Frontal cortex (tissue), 3 donors: ENCODE measurements at regions not wholly inside any gene's neighbourhood (a gene's known extent, or its start where the extent isn't known, plus 50 kb on each side); places are given as distances from the start of the nearest gene placed in this dataset.
"Not testable (repeated sequence)": the region's sequence is repeated elsewhere in the genome, so short reads cannot be mapped to it uniquely, and the experiment has no call there.

Experiments used
- DNase-seq, 2 donors: peaks; one replicate each; pipeline ENCODE4 v3.0.0; 2012; ENCODE audit warnings: low spot score in 2 of 2
- FAIRE-seq: peaks from 2 replicates; lab custom pipeline; 2012; peaks lifted over from hg19 to GRCh38; lab: Jason Lieb, UNC
- donor health status: control.
- donor health status: control.
- donor health status: control.

DNA sequence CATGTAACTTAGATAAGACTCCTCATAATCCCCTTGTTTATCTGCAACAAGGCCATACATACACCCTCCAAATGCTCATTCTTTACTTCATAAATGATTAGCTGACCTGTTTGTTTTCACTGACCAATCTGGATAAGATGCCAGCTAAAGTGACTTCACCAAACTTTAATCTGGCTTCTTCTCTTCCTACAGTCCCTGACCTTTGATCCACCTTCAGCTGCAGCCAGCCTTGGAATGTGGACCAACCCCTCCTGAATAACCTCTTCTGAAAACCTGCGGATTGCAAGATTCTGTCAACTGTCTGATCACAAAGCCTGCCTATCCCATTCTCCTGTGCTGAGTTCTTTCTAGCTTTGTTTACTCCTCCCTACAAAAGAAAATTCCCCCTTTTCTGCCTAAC is 476.8 kb downstream of the LRRC70 start:
- FAIRE-seq (no peak), DNase-seq (no peak)

DNA sequence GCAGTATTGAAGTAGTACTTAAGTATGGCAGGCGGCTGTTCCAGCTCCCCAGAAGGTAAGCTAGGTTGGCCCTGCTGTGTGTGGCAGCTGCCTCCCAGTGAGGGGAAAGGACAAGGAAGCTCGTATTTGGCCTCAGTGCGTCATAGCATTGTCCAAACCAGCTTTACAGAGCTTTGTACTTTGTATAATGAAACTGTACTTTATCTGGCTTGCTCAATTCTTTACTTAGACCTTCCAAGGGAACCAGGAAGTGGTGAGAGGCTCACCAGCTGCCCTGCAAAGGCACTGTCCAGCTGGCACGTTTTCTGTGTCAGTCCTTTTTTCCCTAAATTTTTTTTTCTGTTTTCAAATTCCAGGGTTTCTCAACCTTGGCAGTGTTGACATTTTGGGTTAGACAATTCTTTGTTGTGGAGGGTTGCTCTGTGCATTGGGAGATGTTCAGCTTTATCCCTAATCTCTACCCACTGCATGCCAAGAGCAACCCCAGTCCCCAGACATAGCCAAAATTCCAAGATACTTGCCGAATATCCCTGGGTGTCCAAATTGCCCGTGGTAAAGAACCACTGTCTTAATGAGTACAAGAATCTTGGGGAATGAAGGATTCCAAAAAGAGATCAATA is 474.5 kb downstream of the LRRC70 start:
- DNase-seq (no peak), FAIRE-seq (no peak)

DNA sequence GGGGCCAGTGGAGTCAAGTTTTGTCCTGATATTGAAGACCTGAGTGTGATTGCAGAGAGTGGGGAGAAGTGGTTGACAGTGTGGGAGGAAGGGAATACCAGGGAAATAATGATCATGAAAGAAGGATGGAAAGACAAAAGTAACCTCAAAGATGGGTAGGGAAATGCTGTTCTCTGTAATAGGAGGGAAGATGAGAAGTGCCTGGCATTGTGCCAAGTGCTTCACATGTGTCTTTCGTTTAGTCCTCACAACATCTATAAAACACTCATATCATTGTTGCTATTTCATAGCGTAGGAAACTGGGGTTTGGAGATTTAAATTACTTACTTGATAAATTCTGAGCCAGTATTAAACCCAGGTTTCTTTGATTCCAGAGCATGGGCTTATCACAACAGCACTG is 472.3 kb downstream of the LRRC70 start:
- DNase-seq (no peak), FAIRE-seq (no peak)

DNA sequence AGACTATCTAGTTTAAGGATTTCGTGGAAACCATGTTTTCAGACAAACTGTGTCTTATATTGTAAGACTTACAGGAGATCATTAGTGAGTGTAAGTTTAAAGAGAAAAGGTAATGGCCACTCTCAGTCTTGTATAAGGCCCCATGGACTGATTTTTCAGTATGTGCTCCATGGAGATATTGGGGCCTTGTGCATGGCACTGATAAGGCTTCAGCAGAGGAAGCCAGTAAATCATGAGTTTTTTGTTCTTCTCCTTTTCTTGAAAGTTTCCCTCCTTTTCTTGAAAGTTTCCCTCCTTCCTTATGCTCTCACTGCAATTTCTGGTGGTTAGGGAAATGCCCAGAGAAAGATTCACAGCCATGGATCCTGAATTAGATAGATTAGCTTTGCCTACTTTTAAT is 471.3 kb downstream of the LRRC70 start:
- no peak for DNase-seq
- no peak for FAIRE-seq

DNA sequence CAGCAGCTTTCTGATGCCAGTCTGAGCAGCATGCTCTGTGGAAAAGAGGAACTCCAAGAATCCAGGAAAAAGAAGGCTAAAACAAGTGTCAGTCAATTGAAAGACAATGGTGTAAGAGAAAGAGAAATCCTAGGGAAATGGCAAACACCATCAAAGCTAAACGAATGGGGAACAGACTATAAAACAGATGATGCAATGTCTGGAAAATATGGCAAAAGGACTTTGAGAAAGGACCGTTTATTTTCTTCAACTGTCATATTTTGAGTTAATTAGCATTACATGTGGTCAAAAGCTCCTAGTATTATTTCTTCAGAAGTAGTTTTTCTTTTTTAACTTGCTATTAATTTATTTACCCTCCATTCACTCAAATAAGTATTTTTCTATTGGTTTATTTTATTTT is 465.2 kb downstream of the LRRC70 start:
- FAIRE-seq, result no peak
- DNase-seq, result no peak

DNA sequence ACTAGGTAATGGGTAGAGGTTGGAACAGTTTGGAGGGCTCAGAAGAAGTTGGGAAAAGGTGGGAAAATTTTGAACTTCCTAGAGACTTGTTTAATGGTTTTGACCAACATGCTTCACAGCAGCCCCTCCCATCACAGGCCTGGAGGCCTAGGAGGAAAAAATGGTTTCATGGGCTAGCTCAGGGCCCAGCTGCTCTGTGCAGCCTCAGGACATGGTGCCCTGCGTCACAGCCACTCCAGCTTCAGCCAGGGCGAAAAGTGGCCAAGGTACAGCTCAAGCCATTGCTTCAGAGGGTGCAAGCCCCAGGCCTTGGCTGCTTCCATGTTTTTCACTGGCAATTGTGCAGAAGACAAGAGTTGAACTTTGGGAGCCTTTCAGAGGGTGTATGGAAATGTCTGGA is 453.7 kb downstream of the LRRC70 start:
- DNase-seq (no peak), FAIRE-seq (no peak)

DNA sequence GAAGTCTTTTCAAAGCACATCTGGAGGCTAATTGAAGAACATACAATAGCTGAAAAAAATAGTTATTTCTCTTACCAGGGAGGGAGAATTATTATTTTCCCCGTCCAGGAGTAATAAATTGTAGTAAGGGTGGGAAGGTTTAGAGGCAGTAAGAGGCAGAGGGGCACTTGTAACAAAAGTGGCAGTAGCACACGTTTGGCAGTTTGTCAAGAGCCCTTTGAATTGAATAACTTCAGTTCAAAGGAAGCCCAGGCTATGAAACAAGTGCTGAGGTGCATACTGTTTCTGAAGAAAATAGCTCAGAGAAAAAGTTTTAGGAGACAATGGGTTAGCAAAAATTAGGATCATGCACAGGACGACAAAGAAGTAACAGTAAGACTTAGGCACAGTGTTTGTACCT is 451.3 kb downstream of the LRRC70 start:
- no peak for DNase-seq
- no peak for FAIRE-seq

DNA sequence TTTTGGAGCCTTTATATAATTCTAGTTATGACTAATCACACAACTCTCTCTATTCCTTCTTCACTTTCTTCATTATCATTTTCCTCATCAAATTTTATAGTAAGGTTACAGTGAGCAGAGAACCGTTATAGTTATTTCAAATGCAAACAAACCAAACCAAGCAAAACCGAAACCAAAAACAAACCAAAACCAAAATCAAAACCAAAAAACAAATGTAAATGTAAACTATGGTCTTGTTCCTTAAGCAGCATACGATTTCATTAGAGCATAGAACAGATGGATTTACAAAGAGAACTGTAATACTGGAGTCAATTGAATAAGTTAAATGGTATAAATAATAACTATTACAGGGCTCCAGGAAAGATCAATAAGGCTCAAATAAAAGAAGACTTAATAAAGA is 447.1 kb downstream of the LRRC70 start:
- DNase-seq (no peak), FAIRE-seq (no peak)

DNA sequence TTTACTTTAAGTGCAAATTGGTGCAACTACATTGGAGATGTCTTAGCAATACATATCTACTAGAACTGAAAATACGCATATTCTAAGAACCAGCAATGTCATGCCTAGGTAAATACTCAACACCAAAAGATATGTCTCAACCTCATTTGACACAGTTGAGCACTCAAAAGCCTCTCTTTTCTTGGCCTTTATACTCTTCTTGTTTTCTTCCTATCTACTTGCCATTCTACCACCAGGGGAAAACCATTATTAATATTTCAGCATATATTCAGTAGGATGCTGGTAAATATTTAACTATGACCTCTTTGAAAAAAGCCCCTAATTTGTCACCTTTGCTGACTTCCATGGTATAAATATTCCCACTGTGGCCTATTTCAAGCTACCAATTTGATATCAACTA is 443.8 kb downstream of the LRRC70 start:
- DNase-seq (no peak), FAIRE-seq (no peak)

DNA sequence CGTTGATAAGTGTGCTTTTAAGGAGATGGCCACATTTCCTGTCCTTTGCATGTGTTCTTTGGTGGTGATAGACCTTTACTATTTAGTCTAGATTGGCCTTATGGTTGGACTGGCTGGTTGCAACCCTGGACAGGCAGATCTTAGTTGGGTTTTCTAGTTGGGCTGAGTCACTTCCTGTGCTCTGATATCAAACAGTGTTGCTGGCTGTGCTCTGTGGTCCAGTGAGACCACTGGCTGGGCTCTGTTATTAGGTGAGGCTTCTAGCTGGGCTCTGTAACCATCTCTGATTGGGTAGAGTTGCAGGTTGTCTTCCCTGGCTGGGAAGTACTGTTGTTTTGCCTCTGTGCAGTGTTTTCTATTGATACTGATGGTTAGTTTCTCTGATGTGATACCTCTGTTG is 432.5 kb downstream of the LRRC70 start:
- FAIRE-seq, result no peak
- no peak for DNase-seq

DNA sequence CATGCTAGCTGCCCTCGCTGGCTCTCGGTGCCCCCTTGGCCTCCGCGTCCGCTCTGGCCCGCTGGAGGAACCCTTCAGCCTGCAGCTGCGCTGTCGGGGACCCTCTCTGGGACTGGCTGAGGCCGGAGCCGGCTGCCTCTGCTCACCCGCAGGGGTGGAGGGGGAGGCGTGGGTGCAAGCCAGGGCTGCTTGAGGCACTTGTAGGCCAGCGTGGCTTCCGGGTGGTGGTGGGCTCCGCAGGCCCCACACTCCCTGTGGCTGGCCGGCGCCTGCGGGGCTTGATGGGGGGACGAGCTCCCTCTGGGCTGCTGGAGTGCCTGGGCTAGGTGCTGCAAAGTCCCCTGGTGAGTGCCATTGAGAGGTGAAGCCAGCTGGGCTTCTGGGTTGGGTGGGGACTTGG is 429.6 kb downstream of the LRRC70 start:
- FAIRE-seq (no peak), DNase-seq (no peak)

DNA sequence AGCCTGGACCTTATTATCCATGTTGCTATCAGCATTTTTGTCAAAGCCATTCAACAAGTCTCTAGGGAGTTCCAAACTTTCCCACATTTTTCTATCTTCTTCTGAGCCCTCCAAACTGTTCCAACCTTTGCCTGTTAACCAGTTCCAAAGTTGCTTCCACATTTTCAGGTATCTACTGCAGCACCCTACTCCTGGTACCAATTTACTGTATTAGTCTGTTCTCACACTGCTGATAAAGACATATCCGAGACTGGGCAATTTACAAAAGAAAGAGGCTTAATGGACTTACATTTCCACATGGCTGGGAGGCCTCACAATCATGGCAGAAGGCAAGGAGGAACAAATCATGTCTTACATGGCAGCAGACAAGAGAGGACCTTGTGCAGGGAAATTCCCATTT is 416.2 kb downstream of the LRRC70 start:
- not testable (repeated sequence) for DNase-seq, FAIRE-seq

DNA sequence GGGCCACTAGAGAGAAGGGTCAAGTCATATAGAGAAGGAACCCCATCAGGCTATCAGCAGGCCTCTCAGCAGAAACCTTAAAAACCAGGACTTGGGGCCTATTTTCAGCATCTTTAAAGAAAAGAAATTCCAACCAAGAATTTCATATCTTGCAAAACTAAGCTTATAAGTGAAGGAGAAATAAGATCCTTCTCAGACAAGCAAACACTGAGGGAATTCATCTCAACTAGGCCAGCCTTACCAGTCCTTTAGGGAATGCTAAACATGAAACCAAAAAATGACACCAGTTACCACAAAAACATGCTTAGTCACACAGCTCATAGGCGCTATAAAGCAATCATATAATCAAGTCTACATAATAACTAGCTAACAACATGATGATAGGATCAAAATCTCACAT is 407.1 kb downstream of the LRRC70 start:
- FAIRE-seq (no peak), DNase-seq (no peak)

DNA sequence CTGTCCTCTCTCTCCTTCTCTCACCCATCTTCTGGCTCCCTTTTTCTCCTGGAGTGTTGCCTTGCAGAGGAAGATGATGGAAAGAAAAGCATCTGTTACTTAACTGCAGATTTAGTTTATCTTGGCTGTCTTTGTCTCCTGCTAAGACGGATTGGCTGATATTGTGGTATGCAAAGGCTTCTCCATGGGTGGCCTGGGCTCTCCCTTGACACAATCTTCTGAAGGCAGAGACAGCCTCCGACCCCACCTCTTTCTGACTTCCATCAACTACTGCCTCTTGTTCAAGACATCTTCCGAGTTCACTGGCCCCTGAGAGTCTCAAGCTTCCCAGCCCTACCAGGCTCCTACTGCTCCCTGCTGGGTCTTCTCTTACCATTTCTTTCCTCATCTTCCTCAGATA is 403.7 kb downstream of the LRRC70 start:
- FAIRE-seq (no peak), DNase-seq (no peak)

DNA sequence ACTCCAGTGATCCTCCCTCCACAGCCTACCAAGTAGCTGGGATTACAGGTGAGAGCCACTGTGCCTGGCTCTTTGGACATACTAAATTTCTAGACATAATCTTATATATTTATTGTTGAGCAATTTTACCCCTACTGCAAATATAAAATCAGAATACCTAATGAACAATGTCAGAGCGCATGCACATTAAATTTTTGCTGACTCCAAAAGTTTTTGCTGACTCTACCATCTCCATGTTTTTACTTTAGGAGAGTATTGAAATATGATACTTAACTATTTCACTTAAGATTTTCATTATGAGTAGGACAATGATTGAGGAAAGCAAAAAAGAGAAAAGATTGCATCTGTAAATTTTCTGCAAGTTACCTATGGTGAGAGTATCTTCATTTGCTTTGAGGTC is 402.3 kb downstream of the LRRC70 start:
- no peak for FAIRE-seq
- no peak for DNase-seq

DNA sequence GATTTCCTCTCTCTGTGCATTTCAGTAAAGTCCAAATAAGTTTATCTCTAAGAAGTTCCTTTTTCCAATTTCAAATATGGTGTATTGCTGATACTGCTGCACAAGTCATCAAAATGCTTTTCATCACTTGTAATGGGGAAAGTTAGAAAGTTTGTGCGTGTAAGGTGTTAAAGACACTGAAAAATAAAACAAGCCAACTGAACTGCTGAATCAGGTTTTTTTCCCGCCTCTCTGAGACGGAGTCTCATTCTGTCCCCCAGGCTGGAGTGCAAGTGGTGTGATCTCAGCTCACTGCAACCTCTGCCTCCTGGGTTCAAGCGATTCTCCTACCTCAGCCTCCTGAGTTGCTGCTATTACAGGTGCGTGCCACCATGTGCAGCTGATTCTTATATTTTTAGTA is 400.9 kb downstream of the LRRC70 start:
- FAIRE-seq (no peak), DNase-seq (no peak)

DNA sequence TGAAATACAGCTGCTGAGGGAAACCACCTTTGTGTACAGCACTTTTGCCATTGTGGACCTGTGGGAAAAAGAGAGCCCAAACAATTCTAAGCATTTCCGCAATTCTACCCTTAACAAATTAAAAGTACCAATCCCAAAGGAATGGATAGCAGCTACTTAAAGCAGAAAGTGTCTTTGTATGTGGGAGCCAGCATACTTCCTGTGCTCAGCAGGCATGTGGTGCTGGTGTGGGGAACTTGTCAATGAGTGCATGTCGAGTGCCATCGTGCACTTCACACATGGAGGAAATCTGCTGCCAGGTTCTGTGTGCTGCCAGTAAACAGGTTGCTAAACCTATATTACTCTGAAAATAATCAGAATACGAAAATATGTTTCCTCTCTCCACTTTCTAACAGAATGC is 399.0 kb downstream of the LRRC70 start:
- DNase-seq, result no peak
- FAIRE-seq, result no peak

DNA sequence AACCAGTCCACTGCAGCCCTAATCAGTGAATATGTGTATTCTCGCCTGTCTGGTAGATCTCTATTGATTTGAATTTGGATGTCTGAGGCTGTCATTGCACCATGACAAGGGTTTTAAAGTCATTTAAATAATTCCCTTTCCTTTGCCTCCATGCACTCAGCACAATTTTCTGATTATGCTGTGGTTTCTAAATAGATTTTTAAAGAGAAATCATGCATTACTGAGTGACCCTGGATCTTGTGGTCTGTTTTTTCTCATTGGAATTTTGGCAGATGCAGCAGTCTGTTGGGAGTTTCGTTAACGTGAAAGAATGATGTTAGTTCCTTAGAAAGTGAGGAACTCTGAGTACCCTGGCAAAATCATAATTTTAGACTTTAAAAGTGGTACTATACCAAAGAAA is 396.0 kb downstream of the LRRC70 start:
- no peak for DNase-seq
- FAIRE-seq, result no peak

DNA sequence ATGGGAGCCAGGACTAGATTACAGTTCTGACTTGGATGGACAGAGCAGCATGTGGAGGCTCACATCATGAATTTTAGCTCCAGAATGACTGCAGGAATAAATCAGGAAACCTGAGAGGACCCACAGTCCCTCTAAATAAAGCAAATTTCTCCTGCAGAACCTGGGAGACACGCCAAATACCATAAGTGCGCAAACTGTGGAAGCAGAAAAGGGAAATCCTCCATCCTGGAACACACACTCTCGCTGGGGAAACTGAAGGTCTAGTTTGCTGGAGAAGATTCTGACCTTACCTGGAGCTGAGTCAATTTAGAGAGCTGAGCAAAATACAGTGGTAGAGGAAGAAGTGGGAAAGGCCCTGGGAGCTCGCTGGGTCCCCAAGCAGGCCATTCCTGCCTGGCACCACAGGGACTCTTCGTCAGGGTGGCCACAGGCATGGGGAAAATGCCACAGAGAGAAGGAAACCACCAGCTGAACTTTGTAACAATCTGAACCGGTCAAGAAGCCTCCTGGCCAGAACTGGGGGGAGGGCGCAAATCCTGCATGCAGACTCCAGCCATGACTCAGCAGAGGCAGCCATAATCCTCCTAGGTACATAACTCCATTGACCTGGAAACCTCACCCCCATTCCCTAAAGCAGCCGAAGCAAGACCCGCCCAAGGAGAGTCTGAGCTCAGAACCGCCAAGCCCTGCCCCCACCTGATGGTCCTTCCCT is 390.9 kb downstream of the LRRC70 start:
- FAIRE-seq (no peak), DNase-seq (no peak)

DNA sequence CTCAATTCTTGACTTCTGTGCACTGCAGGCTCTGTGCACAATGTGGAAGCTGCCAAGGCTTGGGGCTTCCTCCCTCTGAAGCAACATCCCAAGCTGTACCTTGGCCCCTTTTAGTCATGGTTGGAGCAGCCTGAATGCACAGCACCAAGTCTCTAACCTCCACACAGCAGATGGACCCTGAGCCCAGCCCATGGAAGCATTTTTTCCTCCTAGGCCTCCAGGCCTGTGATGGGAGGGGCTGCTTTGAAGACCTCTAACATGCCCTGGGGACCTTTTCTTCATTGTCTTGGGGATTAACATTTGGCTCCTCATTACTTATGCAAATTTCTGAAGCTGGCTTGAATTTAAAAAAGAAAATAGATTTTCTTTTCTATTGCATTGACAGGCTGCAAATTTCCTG is 385.8 kb downstream of the LRRC70 start:
- FAIRE-seq (no peak), DNase-seq (no peak)

DNA sequence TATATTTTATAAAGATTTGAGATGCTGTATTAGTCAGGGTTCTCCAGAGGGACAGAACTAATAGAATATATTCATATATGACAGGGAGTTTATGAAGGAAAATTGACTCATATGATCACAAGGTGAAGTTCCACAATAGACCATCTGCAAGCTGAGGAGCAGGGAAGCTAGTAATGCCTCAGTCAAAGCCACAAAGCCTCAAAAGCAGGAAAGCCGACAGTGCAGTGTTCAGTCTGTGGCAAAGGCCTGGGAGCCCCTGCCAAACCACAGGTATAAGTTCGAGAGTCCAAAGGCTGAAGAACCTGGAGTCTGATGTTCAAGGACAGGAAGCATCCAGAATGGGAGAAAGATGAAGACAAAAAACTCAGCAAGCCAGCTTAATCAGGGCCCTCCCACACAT is 382.2 kb downstream of the LRRC70 start:
- FAIRE-seq, result no peak
- no peak for DNase-seq

DNA sequence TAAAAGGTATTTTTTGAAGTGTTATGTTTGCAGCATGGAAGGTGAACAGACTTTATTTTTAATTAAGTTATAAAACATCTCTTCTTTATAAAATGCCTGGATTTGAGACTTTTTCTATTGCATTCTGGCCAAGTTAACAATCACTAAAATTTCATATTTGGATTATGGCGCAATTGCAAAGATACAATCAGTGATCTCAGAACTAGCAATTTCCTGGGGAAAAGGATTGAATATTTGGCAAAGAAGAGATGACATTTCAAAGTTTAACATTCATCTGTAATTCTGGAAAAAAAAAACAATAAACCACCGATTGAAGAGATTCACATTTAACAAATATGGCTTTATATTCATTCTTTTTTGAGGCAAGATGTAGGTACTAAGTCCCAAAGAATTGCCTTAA is 378.0 kb downstream of the LRRC70 start:
- DNase-seq (no peak), FAIRE-seq (no peak)
